ENCODE measurements at regions not wholly inside any gene's neighbourhood (a gene's known extent, or its start where the extent isn't known, plus 50 kb on each side); places are given as distances from the start of the nearest gene placed in this dataset.

- DNase-seq = no peak
Observed at GRCh38 chr5:158406884-158407823, 548.2 kb upstream of the CLINT1 start.

GRCh38 chr5:158398360-158399201 is 539.6 kb upstream of the CLINT1 start:
- DNase-seq = no peak

GRCh38 chr5:158397278-158397677 is 538.3 kb upstream of the CLINT1 start:
- no peak for DNase-seq

GRCh38 chr5:158394102-158394501 is 535.2 kb upstream of the CLINT1 start:
- no peak for DNase-seq

GRCh38 chr5:158393457-158393856 is 534.5 kb upstream of the CLINT1 start:
- DNase-seq = no peak

GRCh38 chr5:158392753-158393152 is 533.8 kb upstream of the CLINT1 start:
- no peak for DNase-seq

- no peak for DNase-seq
Observed at GRCh38 chr5:158390577-158390976, 531.6 kb upstream of the CLINT1 start.

GRCh38 chr5:158389786-158390185 is 530.8 kb upstream of the CLINT1 start:
- no peak for DNase-seq

- no peak for DNase-seq
Observed at GRCh38 chr5:158388021-158388420, 529.1 kb upstream of the CLINT1 start.

GRCh38 chr5:158387499-158387898 is 528.6 kb upstream of the CLINT1 start:
- no peak for DNase-seq

- DNase-seq = no peak
Observed at GRCh38 chr5:158385982-158386381, 527.0 kb upstream of the CLINT1 start.

- DNase-seq = no peak
Observed at GRCh38 chr5:158384535-158385481, 525.9 kb upstream of the CLINT1 start.

- DNase-seq = no peak
Observed at GRCh38 chr5:158383486-158383885, 524.5 kb upstream of the CLINT1 start.

- DNase-seq = peak; percentile 58
Observed at GRCh38 chr5:158382473-158382872, 523.5 kb upstream of the CLINT1 start.

- DNase-seq = no peak
Observed at GRCh38 chr5:158381614-158382160, 522.7 kb upstream of the CLINT1 start.

- no peak for DNase-seq
Observed at GRCh38 chr5:158380661-158381060, 521.7 kb upstream of the CLINT1 start.

GRCh38 chr5:158378931-158379330 is 520.0 kb upstream of the CLINT1 start:
- DNase-seq = no peak

- no peak for DNase-seq
Observed at GRCh38 chr5:158376679-158377078, 517.7 kb upstream of the CLINT1 start.

- no peak for DNase-seq
Observed at GRCh38 chr5:158375531-158375930, 516.6 kb upstream of the CLINT1 start.

GRCh38 chr5:158373608-158374395 is 514.9 kb upstream of the CLINT1 start:
- DNase-seq = no peak
